H9 (cell line): ENCODE measurements at regions not wholly inside any gene's neighbourhood (a gene's known extent, or its start where the extent isn't known, plus 50 kb on each side); places are given as distances from the start of the nearest gene placed in this dataset.

Experiments
- DNase-seq: peaks from one replicate; pipeline ENCODE4 v3.0.0-alpha.2; 2017
- H2AFZ ChIP-seq: one replicate; pipeline ENCODE4 v1.6.1; 2013; ENCODE audit warnings: mild to moderate bottlenecking, low read length, control low read depth, moderate library complexity
- H2AK5ac ChIP-seq: 2 replicates; pipeline ENCODE4 v1.6.1; 2013; ENCODE audit warnings: low read length, control low read depth, mixed read lengths; ENCODE audit not compliant: insufficient read length
- H2BK120ac ChIP-seq: one replicate; pipeline ENCODE4 v1.6.1; 2013; ENCODE audit warnings: low read depth, mild to moderate bottlenecking, low read length, control low read depth, inconsistent platforms; ENCODE audit not compliant: poor library complexity, severe bottlenecking
- H2BK12ac ChIP-seq: 2 replicates; pipeline ENCODE4 v1.6.1; 2013; ENCODE audit warnings: low read length, control low read depth, mixed read lengths, low read depth; ENCODE audit not compliant: insufficient read length
- H2BK15ac ChIP-seq: 2 replicates; pipeline ENCODE4 v1.6.1; 2013; ENCODE audit warnings: low read depth, low read length, control low read depth
- H2BK20ac ChIP-seq: one replicate; pipeline ENCODE4 v1.6.1; 2013; ENCODE audit warnings: low read depth, mild to moderate bottlenecking, low read length, control low read depth, inconsistent platforms; ENCODE audit not compliant: poor library complexity, severe bottlenecking
- H2BK5ac ChIP-seq: 2 replicates; pipeline ENCODE4 v1.6.1; 2013; ENCODE audit warnings: low read length, control low read depth, mixed read lengths; ENCODE audit not compliant: insufficient read length
- H3K14ac ChIP-seq: 2 replicates; pipeline ENCODE4 v1.6.1; 2013; ENCODE audit warnings: low read length, control low read depth; ENCODE audit not compliant: insufficient read depth
- H3K18ac ChIP-seq: 2 replicates; pipeline ENCODE4 v1.6.1; 2013; ENCODE audit warnings: low read depth, mild to moderate bottlenecking, mixed read lengths, low read length, control low read depth; ENCODE audit not compliant: insufficient read length
- H3K23ac ChIP-seq: 2 replicates; pipeline ENCODE4 v1.6.1; 2013; ENCODE audit warnings: low read length, control low read depth, mixed read lengths, low read depth; ENCODE audit not compliant: insufficient read length
- H3K23me2 ChIP-seq: 2 replicates; pipeline ENCODE4 v1.6.1; 2013; ENCODE audit warnings: low read depth, mild to moderate bottlenecking, mixed read lengths, low read length, control low read depth; ENCODE audit not compliant: insufficient read length, poor library complexity, severe bottlenecking
- H3K27ac ChIP-seq: 2 replicates; pipeline ENCODE4 v1.5.1; 2013; ENCODE audit warnings: low read length, control low read depth, mixed read lengths, low read depth; ENCODE audit not compliant: insufficient read length
- H3K27me3 ChIP-seq: 2 replicates; pipeline ENCODE4 v1.6.1; 2013; ENCODE audit warnings: low read length, control low read depth, inconsistent platforms; ENCODE audit not compliant: insufficient read depth
- H3K4ac ChIP-seq: 2 replicates; pipeline ENCODE4 v1.6.1; 2013; ENCODE audit warnings: low read depth, mild to moderate bottlenecking, control low read depth, inconsistent platforms, low read length, moderate library complexity
- H3K4me1 ChIP-seq: 2 replicates; pipeline ENCODE4 v1.6.1; 2013; ENCODE audit warnings: low read length, control low read depth, inconsistent platforms; ENCODE audit not compliant: insufficient read depth
- H3K4me2 ChIP-seq: 2 replicates; pipeline ENCODE4 v1.6.1; 2013; ENCODE audit warnings: low read length, control low read depth, mixed read lengths; ENCODE audit not compliant: insufficient read length, insufficient read depth
- H3K56ac ChIP-seq: 2 replicates; pipeline ENCODE4 v1.6.1; 2013; ENCODE audit warnings: low read depth, mild to moderate bottlenecking, mixed read lengths, low read length, control low read depth; ENCODE audit not compliant: insufficient read length
- H3K79me1 ChIP-seq: 2 replicates; pipeline ENCODE4 v1.6.1; 2013; ENCODE audit warnings: low read depth, mild to moderate bottlenecking, moderate library complexity, low read length, control low read depth, inconsistent platforms; ENCODE audit not compliant: insufficient read depth, poor library complexity, severe bottlenecking
- H3K79me2 ChIP-seq: 2 replicates; pipeline ENCODE4 v1.6.1; 2013; ENCODE audit warnings: low read length, control low read depth, inconsistent platforms; ENCODE audit not compliant: insufficient read depth
- H3K9ac ChIP-seq: 2 replicates; pipeline ENCODE4 v1.6.1; 2013; ENCODE audit warnings: low read length, control low read depth, mixed read lengths; ENCODE audit not compliant: insufficient read length; ENCODE audit errors: extremely low read depth
- H3K9me3 ChIP-seq: one replicate; pipeline ENCODE4 v1.6.1; 2013; ENCODE audit warnings: low read depth, low read length, inconsistent platforms; ENCODE audit not compliant: control insufficient read depth
- H3T11ph ChIP-seq: one replicate; pipeline ENCODE4 v1.6.1; 2013; ENCODE audit warnings: mild to moderate bottlenecking, low read length, control low read depth, inconsistent platforms
- H4K20me1 ChIP-seq: one replicate; pipeline ENCODE4 v1.6.1; 2013; ENCODE audit not compliant: control insufficient read depth, insufficient read length, insufficient read depth
- H4K5ac ChIP-seq: 2 replicates; pipeline ENCODE4 v1.6.1; 2013; ENCODE audit warnings: low read depth, mild to moderate bottlenecking, mixed read lengths, low read length, control low read depth; ENCODE audit not compliant: insufficient read length
- H4K8ac ChIP-seq: replicated peaks from 2 replicates; pipeline ENCODE4 v1.6.1; 2013; ENCODE audit warnings: low read length, control low read depth, mixed read lengths, low read depth; ENCODE audit not compliant: insufficient read length
- H4K91ac ChIP-seq: 2 replicates; pipeline ENCODE4 v1.6.1; 2013; ENCODE audit warnings: low read depth, mild to moderate bottlenecking, moderate library complexity, mixed read lengths, low read length, control low read depth; ENCODE audit not compliant: insufficient read length
- H3K27ac Mint-ChIP-seq, 3 experiments: 2 replicates in 2 of 3; 3 replicates in 1 of 3; pipeline ENCODE4 v1.8.0; 2020 to 2021; ENCODE audit warnings: mixed read lengths in 3 of 3, mild to moderate bottlenecking in 1 of 3, moderate library complexity in 1 of 3
- H3K27me3 Mint-ChIP-seq: 2 replicates; pipeline ENCODE4 v1.8.0; 2021; ENCODE audit warnings: low read depth, mild to moderate bottlenecking, moderate library complexity, mixed read lengths
- H3K36me3 Mint-ChIP-seq, 3 experiments: 2 replicates in 2 of 3; 3 replicates in 1 of 3; pipeline ENCODE4 v1.8.0; 2020 to 2021; ENCODE audit warnings: low read depth in 3 of 3, mixed read lengths in 3 of 3; ENCODE audit not compliant: insufficient read depth in 1 of 3
- H3K4me1 Mint-ChIP-seq, 2 experiments: 2 replicates each; pipeline ENCODE4 v1.8.0; 2020; ENCODE audit warnings: mixed read lengths in 2 of 2
- H3K4me3 Mint-ChIP-seq, 2 experiments: 2 replicates in 1 of 2; 3 replicates in 1 of 2; pipeline ENCODE4 v1.8.0; 2020 to 2021; ENCODE audit warnings: mild to moderate bottlenecking in 2 of 2, mixed read lengths in 2 of 2, moderate library complexity in 1 of 2
- H3K9me3 Mint-ChIP-seq, 2 experiments: 2 replicates in 1 of 2; 3 replicates in 1 of 2; pipeline ENCODE4 v1.8.0; 2020; ENCODE audit warnings: mild to moderate bottlenecking in 2 of 2, mixed read lengths in 2 of 2, moderate library complexity in 1 of 2
- CTCF ChIP-seq: fragments of 200-600 bp; sonication (generic); conservative IDR thresholded peaks from 3 replicates; pipeline ENCODE4 v1.8.0; 2021; ENCODE audit warnings: antibody characterized with exemption, mild to moderate bottlenecking

- H4K5ac ChIP-seq: no peak overlapping the region
- H3K27ac ChIP-seq: no peak overlapping the region
- Mint-ChIP-seq H3K9me3 (no peaks in the 10 kb centered on the region), H3K27me3 (no peaks in the 10 kb centered on the region; the same call in none of the 2 replicates), H3K27ac (no peak overlapping the region), H3K4me3 (no peak overlapping the region), H3K4me1 (peaks cover 3 to 7% of the 10 kb centered on the region in 2 experiments; a peak in 2 of 4 replicates), H3K36me3 (no peaks in the 10 kb centered on the region)
- no peaks in the 10 kb centered on the region; the same call in 1 of the 2 replicates for H3K4me1 ChIP-seq
- H3K4me2 ChIP-seq: no peak overlapping the region
- no peak for DNase-seq
- H2BK5ac ChIP-seq: no peak overlapping the region
- no peak overlapping the region for H3K4ac ChIP-seq
- no peak overlapping the region for H2BK20ac ChIP-seq
- no peaks in the 10 kb centered on the region for H3K9me3 ChIP-seq
- no peak overlapping the region for H3K9ac ChIP-seq
- no peak overlapping the region for H3K18ac ChIP-seq
- no peaks in the 10 kb centered on the region for H3K27me3 ChIP-seq
- H3K14ac ChIP-seq: no peak overlapping the region
- H3K56ac ChIP-seq: no peak overlapping the region
- no peak overlapping the region for H3T11ph ChIP-seq
- no peak overlapping the region for H2BK15ac ChIP-seq
- H4K91ac ChIP-seq: no peak overlapping the region
- H3K79me1 ChIP-seq: no peaks in the 10 kb centered on the region
- H3K79me2 ChIP-seq: no peaks in the 10 kb centered on the region
- H4K8ac ChIP-seq: no peak overlapping the region
- no peak overlapping the region for H2AK5ac ChIP-seq
- H3K23me2 ChIP-seq: no peaks in the 10 kb centered on the region
- H2BK120ac ChIP-seq: no peak overlapping the region
- H2BK12ac ChIP-seq: no peak overlapping the region
- TF ChIP-seq CTCF: no peak
- no peaks in the 10 kb centered on the region for H4K20me1 ChIP-seq
- no peak overlapping the region for H2AFZ ChIP-seq
- no peak overlapping the region for H3K23ac ChIP-seq
Observed at GRCh38 chr11:112605093-112605666, 344.5 kb upstream of the PLET1 start.
